HEK293 (cell line): ENCODE measurements at regions not wholly inside any gene's neighbourhood (a gene's known extent, or its start where the extent isn't known, plus 50 kb on each side); places are given as distances from the start of the nearest gene placed in this dataset.

ENCODE experiments used
- CTCF ChIA-PET: fragments of 350-600 bp; formaldehyde crosslinking; extraction: SDS; loops from one replicate; lab custom pipeline; 2021; ENCODE audit warnings: antibody characterized with exemption; lab: Yijun Ruan, JAX
- POLR2A ChIA-PET: fragments of 300-600 bp; formaldehyde crosslinking; extraction: SDS; loops from one replicate; lab custom pipeline; 2020; ENCODE audit warnings: antibody characterized with exemption, inconsistent platforms; lab: Yijun Ruan, JAX
- H3K27ac ChIP-seq: fragments of 200-500 bp; sonication (Bioruptor generic); 2 replicates; pipeline ENCODE4 v1.5.1; 2014; ENCODE audit warnings: low read depth, low read length, control low read depth, inconsistent platforms; ENCODE audit errors: extremely low read depth
- H3K36me3 ChIP-seq, 2 experiments: fragments of 200-500 bp in 1 of 2; sonication (Bioruptor generic) in 1 of 2; 1 replicate in 1 of 2; 2 replicates in 1 of 2; pipeline ENCODE4 v1.5.1; 2014 to 2017; ENCODE audit warnings: inconsistent platforms in 2 of 2, low read length in 2 of 2; ENCODE audit not compliant: control insufficient read depth in 2 of 2, insufficient read depth in 1 of 2
- H3K4me1 ChIP-seq: fragments of 200-500 bp; sonication (Bioruptor generic); 2 replicates; pipeline ENCODE4 v1.5.1; 2014; ENCODE audit warnings: mild to moderate bottlenecking, low read length, inconsistent platforms; ENCODE audit not compliant: control insufficient read depth, insufficient read depth
- H3K4me3 ChIP-seq: 2 replicates; pipeline ENCODE4 v1.5.1; 2011; ENCODE audit warnings: low read depth, mild to moderate bottlenecking, control low read depth, low read length, moderate library complexity
- H3K9me3 ChIP-seq: fragments of 200-500 bp; sonication (Bioruptor generic); 2 replicates; pipeline ENCODE4 v1.5.1; 2014; ENCODE audit warnings: low read depth, low read length, inconsistent platforms; ENCODE audit not compliant: control insufficient read depth, insufficient read depth
- BCL11B ChIP-seq: fragments of 450-650 bp; formaldehyde crosslinking; IDR thresholded peaks from 2 replicates; pipeline ENCODE4 v1.5.1; 2016; ENCODE audit warnings: low read depth, missing biosample characterization, missing genetic modification characterization
- EGR2 ChIP-seq: fragments of 450-650 bp; formaldehyde crosslinking; IDR thresholded peaks from 2 replicates; pipeline ENCODE4 v1.5.1; 2016; ENCODE audit warnings: low read depth, missing biosample characterization, missing genetic modification characterization
- MZF1 ChIP-seq: fragments of 450-650 bp; formaldehyde crosslinking; IDR thresholded peaks from 2 replicates; pipeline ENCODE4 v1.5.1; 2017; ENCODE audit warnings: missing biosample characterization, missing genetic modification characterization, borderline replicate concordance
- REPIN1 ChIP-seq: fragments of 450-650 bp; formaldehyde crosslinking; IDR thresholded peaks from 2 replicates; pipeline ENCODE4 v1.5.1; 2017; ENCODE audit warnings: missing biosample characterization, missing genetic modification characterization, low read depth
- SP2 ChIP-seq: fragments of 450-650 bp; formaldehyde crosslinking; IDR thresholded peaks from 2 replicates; pipeline ENCODE4 v1.5.1; 2016; ENCODE audit warnings: missing biosample characterization, missing genetic modification characterization
- ZEB2 ChIP-seq: fragments of 450-650 bp; formaldehyde crosslinking; IDR thresholded peaks from 2 replicates; pipeline ENCODE4 v1.5.1; 2016; ENCODE audit warnings: missing biosample characterization, missing genetic modification characterization
- ZFP69B ChIP-seq: fragments of 450-650 bp; formaldehyde crosslinking; IDR thresholded peaks from 2 replicates; pipeline ENCODE4 v1.5.1; 2016; ENCODE audit warnings: missing biosample characterization, missing genetic modification characterization
- ZNF132 ChIP-seq: fragments of 450-650 bp; formaldehyde crosslinking; IDR thresholded peaks from 2 replicates; pipeline ENCODE4 v1.5.1; 2017; ENCODE audit warnings: missing biosample characterization, missing genetic modification characterization, borderline replicate concordance
- ZNF23 ChIP-seq: fragments of 450-650 bp; formaldehyde crosslinking; IDR thresholded peaks from 2 replicates; pipeline ENCODE4 v1.5.1; 2016; ENCODE audit warnings: missing biosample characterization, missing genetic modification characterization, borderline replicate concordance
- ZNF391 ChIP-seq: fragments of 450-650 bp; formaldehyde crosslinking; IDR thresholded peaks from 2 replicates; pipeline ENCODE4 v1.5.1; 2016; ENCODE audit warnings: low read depth, missing biosample characterization, missing genetic modification characterization, borderline replicate concordance
- ZNF404 ChIP-seq: fragments of 450-650 bp; formaldehyde crosslinking; IDR thresholded peaks from 2 replicates; pipeline ENCODE4 v1.5.1; 2017; ENCODE audit warnings: missing biosample characterization, missing genetic modification characterization
- ZNF426 ChIP-seq: fragments of 450-650 bp; formaldehyde crosslinking; IDR thresholded peaks from 2 replicates; pipeline ENCODE4 v1.5.1; 2017; ENCODE audit warnings: missing biosample characterization, missing genetic modification characterization, mild to moderate bottlenecking, inconsistent platforms, moderate library complexity
- ZNF473 ChIP-seq: fragments of 450-650 bp; formaldehyde crosslinking; IDR thresholded peaks from 2 replicates; pipeline ENCODE4 v1.5.1; 2017; ENCODE audit warnings: missing biosample characterization, missing genetic modification characterization
- ZNF514 ChIP-seq: fragments of 450-650 bp; formaldehyde crosslinking; IDR thresholded peaks from 2 replicates; pipeline ENCODE4 v1.5.1; 2016; ENCODE audit warnings: missing biosample characterization, missing genetic modification characterization
- ZNF521 ChIP-seq: fragments of 450-650 bp; formaldehyde crosslinking; IDR thresholded peaks from 2 replicates; pipeline ENCODE4 v1.5.1; 2017; ENCODE audit warnings: missing biosample characterization, mild to moderate bottlenecking, missing genetic modification characterization
- ZNF529 ChIP-seq: fragments of 450-650 bp; formaldehyde crosslinking; IDR thresholded peaks from 2 replicates; pipeline ENCODE4 v1.5.1; 2017; ENCODE audit warnings: missing genetic modification characterization, missing biosample characterization; ENCODE audit not compliant: insufficient replicate concordance
- ZNF548 ChIP-seq: fragments of 450-650 bp; formaldehyde crosslinking; IDR thresholded peaks from 2 replicates; pipeline ENCODE4 v1.5.1; 2016; ENCODE audit warnings: missing biosample characterization, missing genetic modification characterization
- ZNF561 ChIP-seq: fragments of 450-650 bp; IDR thresholded peaks from 2 replicates; pipeline ENCODE4 v1.5.1; 2018; ENCODE audit warnings: missing biosample characterization, missing genetic modification characterization, borderline replicate concordance
- ZNF624 ChIP-seq: fragments of 450-650 bp; formaldehyde crosslinking; IDR thresholded peaks from 2 replicates; pipeline ENCODE4 v1.5.1; 2017; ENCODE audit warnings: missing biosample characterization, missing genetic modification characterization
- ZSCAN18 ChIP-seq: fragments of 450-650 bp; formaldehyde crosslinking; IDR thresholded peaks from 2 replicates; pipeline ENCODE4 v1.5.1; 2016; ENCODE audit warnings: missing biosample characterization, missing genetic modification characterization
- TF ChIP-seq, protein P1 (sequence below): fragments of 450-650 bp; formaldehyde crosslinking; IDR thresholded peaks from 2 replicates; pipeline ENCODE4 v1.5.1; 2016; ENCODE audit warnings: missing biosample characterization, missing genetic modification characterization
- TF ChIP-seq, protein P2 (sequence below): fragments of 450-650 bp; formaldehyde crosslinking; IDR thresholded peaks from 2 replicates; pipeline ENCODE4 v1.5.1; 2016; ENCODE audit warnings: missing biosample characterization, missing genetic modification characterization
- TF ChIP-seq, protein P3 (sequence below): fragments of 450-650 bp; formaldehyde crosslinking; IDR thresholded peaks from 2 replicates; pipeline ENCODE4 v1.5.1; 2017; ENCODE audit warnings: missing biosample characterization, missing genetic modification characterization
- TF ChIP-seq, protein P4 (sequence below): fragments of 450-650 bp; formaldehyde crosslinking; IDR thresholded peaks from 2 replicates; pipeline ENCODE4 v1.5.1; 2016; ENCODE audit warnings: missing biosample characterization, missing genetic modification characterization
- TF ChIP-seq, protein P5 (sequence below): fragments of 450-650 bp; IDR thresholded peaks from 2 replicates; pipeline ENCODE4 v1.5.1; 2018; ENCODE audit warnings: missing biosample characterization, missing genetic modification characterization
- TF ChIP-seq, protein P6 (sequence below): fragments of 450-650 bp; formaldehyde crosslinking; IDR thresholded peaks from 2 replicates; pipeline ENCODE4; 2016; ENCODE audit warnings: missing biosample characterization, missing genetic modification characterization

- no peak for TF ChIP-seq ZNF548 (tag by site-specific recombination)
- TF ChIP-seq, protein P1, sequence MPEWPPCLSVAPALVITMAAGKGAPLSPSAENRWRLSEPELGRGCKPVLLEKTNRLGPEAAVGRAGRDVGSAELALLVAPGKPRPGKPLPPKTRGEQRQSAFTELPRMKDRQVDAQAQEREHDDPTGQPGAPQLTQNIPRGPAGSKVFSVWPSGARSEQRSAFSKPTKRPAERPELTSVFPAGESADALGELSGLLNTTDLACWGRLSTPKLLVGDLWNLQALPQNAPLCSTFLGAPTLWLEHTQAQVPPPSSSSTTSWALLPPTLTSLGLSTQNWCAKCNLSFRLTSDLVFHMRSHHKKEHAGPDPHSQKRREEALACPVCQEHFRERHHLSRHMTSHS = no peak
- TF ChIP-seq, protein P2, sequence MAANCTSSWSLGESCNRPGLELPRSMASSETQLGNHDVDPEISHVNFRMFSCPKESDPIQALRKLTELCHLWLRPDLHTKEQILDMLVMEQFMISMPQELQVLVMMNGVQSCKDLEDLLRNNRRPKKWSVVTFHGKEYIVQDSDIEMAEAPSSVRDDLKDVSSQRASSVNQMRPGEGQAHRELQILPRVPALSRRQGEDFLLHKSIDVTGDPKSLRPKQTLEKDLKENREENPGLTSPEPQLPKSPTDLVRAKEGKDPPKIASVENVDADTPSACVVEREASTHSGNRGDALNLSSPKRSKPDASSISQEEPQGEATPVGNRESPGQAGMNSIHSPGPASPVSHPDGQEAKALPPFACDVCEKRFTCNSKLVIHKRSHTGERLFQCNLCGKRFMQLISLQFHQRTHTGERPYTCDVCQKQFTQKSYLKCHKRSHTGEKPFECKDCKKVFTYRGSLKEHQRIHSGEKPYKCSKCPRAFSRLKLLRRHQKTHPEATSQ (tag by site-specific recombination) = no peak
- TF ChIP-seq ZNF521 = no peak
- TF ChIP-seq, protein P3, sequence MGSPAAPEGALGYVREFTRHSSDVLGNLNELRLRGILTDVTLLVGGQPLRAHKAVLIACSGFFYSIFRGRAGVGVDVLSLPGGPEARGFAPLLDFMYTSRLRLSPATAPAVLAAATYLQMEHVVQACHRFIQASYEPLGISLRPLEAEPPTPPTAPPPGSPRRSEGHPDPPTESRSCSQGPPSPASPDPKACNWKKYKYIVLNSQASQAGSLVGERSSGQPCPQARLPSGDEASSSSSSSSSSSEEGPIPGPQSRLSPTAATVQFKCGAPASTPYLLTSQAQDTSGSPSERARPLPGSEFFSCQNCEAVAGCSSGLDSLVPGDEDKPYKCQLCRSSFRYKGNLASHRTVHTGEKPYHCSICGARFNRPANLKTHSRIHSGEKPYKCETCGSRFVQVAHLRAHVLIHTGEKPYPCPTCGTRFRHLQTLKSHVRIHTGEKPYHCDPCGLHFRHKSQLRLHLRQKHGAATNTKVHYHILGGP (tag by site-specific recombination) = no peak
- no peak for TF ChIP-seq MZF1 (tag by site-specific recombination)
Measured at GRCh38 chr5:161095953-161096352, 243.9 kb upstream of the ATP10B start (continued).

GRCh38 chr5:161094411-161094810 lies 242.4 kb upstream of the ATP10B start:
- ChIA-PET POLR2A (no interaction called here), CTCF (no interaction called here)
- Histone ChIP-seq H3K4me3 (no peak overlapping the region), H3K9me3 (no peaks in the 10 kb centered on the region), H3K4me1 (no peaks in the 10 kb centered on the region), H3K27ac (no peak overlapping the region), H3K36me3 (no peaks in the 10 kb centered on the region)
- TF ChIP-seq SP2 (tag by site-specific recombination) = no peak
- TF ChIP-seq ZNF426 (tag by site-specific recombination) = no peak
- TF ChIP-seq ZNF391 (tag by site-specific recombination) = no peak
- no peak for TF ChIP-seq ZNF132
- no peak for TF ChIP-seq ZNF624 (tag by site-specific recombination)
- no peak for TF ChIP-seq ZEB2 (tag by site-specific recombination)
- no peak for TF ChIP-seq REPIN1 (tag by site-specific recombination)
- TF ChIP-seq ZSCAN18 (tag by site-specific recombination) = no peak
- TF ChIP-seq, protein P4, sequence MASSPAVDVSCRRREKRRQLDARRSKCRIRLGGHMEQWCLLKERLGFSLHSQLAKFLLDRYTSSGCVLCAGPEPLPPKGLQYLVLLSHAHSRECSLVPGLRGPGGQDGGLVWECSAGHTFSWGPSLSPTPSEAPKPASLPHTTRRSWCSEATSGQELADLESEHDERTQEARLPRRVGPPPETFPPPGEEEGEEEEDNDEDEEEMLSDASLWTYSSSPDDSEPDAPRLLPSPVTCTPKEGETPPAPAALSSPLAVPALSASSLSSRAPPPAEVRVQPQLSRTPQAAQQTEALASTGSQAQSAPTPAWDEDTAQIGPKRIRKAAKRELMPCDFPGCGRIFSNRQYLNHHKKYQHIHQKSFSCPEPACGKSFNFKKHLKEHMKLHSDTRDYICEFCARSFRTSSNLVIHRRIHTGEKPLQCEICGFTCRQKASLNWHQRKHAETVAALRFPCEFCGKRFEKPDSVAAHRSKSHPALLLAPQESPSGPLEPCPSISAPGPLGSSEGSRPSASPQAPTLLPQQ (tag by site-specific recombination) = no peak
- TF ChIP-seq ZNF548 (tag by site-specific recombination) = no peak
- no peak for TF ChIP-seq BCL11B (tag by site-specific recombination)
- TF ChIP-seq EGR2 (tag by site-specific recombination) = no peak
- no peak for TF ChIP-seq ZNF561 (tag by site-specific recombination)

DNA sequence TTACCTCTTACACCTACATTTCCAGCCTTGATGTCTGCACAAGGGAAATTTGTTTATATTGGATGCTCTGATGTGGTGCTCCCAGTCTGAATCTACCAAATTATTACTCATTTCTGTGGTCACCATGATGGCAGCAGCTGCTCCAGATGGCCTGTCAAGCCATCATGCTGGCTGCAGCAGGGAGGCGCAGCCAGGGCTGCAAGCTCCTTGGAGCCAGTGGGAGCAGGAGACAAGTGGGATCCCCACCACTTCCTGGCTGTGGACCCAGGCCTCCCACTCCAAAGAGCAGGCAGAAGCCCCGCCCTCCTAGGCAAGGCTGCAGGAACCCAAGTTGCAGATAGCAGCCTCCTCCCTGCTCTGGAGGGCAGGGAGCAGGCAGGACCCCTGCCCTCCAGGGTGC lies 241.1 kb upstream of the ATP10B start:
- no peak overlapping the region for H3K27ac ChIP-seq
- no peaks in the 10 kb centered on the region for H3K9me3 ChIP-seq
- H3K4me3 ChIP-seq = no peak overlapping the region
- POLR2A ChIA-PET = no interaction called here
- H3K4me1 ChIP-seq = no peaks in the 10 kb centered on the region
- H3K36me3 ChIP-seq = no peaks in the 10 kb centered on the region
- CTCF ChIA-PET = no interaction called here
- no peak for TF ChIP-seq ZNF23 (tag by site-specific recombination)
- TF ChIP-seq, protein P5, sequence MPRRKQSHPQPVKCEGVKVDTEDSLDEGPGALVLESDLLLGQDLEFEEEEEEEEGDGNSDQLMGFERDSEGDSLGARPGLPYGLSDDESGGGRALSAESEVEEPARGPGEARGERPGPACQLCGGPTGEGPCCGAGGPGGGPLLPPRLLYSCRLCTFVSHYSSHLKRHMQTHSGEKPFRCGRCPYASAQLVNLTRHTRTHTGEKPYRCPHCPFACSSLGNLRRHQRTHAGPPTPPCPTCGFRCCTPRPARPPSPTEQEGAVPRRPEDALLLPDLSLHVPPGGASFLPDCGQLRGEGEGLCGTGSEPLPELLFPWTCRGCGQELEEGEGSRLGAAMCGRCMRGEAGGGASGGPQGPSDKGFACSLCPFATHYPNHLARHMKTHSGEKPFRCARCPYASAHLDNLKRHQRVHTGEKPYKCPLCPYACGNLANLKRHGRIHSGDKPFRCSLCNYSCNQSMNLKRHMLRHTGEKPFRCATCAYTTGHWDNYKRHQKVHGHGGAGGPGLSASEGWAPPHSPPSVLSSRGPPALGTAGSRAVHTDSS (tag by site-specific recombination) = no peak
- no peak for TF ChIP-seq ZNF404 (tag by site-specific recombination)
- no peak for TF ChIP-seq ZNF529 (tag by site-specific recombination)
- no peak for TF ChIP-seq ZNF514 (tag by site-specific recombination)
- no peak for TF ChIP-seq ZNF473 (tag by site-specific recombination)
- TF ChIP-seq, protein P6, sequence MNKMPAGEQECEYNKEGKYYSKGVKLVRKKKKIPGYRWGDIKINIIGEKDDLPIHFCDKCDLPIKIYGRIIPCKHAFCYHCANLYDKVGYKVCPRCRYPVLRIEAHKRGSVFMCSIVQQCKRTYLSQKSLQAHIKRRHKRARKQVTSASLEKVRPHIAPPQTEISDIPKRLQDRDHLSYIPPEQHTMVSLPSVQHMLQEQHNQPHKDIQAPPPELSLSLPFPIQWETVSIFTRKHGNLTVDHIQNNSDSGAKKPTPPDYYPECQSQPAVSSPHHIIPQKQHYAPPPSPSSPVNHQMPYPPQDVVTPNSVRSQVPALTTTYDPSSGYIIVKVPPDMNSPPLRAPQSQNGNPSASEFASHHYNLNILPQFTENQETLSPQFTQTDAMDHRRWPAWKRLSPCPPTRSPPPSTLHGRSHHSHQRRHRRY (tag by site-specific recombination) = no peak
- TF ChIP-seq ZFP69B (tag by site-specific recombination) = no peak
- TF ChIP-seq ZNF561 (tag by site-specific recombination) = no peak
